ENCODE measurements at regions not wholly inside any gene's neighbourhood (a gene's known extent, or its start where the extent isn't known, plus 50 kb on each side); places are given as distances from the start of the nearest gene placed in this dataset.

DNA sequence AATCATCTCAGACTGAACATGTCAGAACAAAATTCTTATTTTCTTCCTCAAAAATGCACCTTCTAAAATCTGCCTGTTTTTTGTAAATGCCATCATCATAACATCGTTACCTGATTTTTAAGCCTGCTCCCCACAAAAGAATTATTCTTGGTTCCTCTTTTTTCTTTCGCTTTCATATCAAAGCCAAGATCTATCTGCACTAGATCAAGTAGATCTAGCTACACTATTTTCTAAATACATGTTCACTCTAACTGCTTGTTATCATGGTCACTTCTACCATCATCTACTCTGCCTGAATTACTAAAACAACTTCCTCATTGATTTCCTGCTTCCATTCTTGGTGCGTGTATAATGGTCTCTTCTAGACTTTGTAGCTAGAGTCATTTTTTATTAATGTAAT, 217.7 kb downstream of the ARPP21 start:
- no peak for TF ChIP-seq POLR2A (IDR thresholded peaks at IDR 0.05)
- TF ChIP-seq, protein P1, sequence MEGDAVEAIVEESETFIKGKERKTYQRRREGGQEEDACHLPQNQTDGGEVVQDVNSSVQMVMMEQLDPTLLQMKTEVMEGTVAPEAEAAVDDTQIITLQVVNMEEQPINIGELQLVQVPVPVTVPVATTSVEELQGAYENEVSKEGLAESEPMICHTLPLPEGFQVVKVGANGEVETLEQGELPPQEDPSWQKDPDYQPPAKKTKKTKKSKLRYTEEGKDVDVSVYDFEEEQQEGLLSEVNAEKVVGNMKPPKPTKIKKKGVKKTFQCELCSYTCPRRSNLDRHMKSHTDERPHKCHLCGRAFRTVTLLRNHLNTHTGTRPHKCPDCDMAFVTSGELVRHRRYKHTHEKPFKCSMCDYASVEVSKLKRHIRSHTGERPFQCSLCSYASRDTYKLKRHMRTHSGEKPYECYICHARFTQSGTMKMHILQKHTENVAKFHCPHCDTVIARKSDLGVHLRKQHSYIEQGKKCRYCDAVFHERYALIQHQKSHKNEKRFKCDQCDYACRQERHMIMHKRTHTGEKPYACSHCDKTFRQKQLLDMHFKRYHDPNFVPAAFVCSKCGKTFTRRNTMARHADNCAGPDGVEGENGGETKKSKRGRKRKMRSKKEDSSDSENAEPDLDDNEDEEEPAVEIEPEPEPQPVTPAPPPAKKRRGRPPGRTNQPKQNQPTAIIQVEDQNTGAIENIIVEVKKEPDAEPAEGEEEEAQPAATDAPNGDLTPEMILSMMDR (IDR thresholded peaks at IDR 0.05 in 8 of 11, conservative IDR thresholded peaks at IDR 0.05 in 3 of 11), result no peak
